Dedifferentiated amniotic fluid mesenchymal stem cell (primary cell): ENCODE measurements at regions not wholly inside any gene's neighbourhood (a gene's known extent, or its start where the extent isn't known, plus 50 kb on each side); places are given as distances from the start of the nearest gene placed in this dataset.

Experiments used
- DNase-seq: peaks from one replicate; pipeline ENCODE4 v3.0.0-alpha.2; 2016; ENCODE audit errors: extremely low spot score

DNA sequence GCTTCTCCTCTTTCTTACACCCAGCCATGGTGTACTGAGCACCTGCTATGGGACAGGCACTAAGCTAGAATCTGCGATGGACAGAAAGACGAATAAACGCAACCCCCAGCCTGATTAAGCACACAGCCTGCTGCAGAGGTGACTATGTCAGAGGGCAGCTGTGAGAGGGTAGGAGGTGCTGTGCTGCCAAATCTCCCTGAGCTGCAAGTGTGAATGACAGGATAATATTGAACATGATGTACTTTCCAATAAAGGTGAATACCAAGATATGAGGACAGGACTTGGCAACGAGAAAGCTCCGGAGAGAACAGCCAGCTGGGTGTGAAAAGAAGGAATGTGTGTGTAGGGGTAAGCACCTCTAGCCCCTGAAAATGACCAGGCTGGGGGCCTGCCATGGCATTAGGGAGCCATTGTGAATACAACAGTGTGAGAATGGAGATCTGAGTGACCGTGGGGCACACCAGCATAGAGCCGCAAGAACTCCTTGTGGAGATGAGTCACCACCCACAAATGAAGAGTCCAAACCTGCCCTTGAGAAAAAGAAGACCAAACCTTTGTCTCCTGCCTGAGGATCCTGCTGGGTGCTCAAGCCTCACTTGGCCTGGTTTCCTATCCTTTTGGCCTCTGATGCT is 83.0 kb upstream of the ATF3 start:
- DNase-seq = no peak

DNA sequence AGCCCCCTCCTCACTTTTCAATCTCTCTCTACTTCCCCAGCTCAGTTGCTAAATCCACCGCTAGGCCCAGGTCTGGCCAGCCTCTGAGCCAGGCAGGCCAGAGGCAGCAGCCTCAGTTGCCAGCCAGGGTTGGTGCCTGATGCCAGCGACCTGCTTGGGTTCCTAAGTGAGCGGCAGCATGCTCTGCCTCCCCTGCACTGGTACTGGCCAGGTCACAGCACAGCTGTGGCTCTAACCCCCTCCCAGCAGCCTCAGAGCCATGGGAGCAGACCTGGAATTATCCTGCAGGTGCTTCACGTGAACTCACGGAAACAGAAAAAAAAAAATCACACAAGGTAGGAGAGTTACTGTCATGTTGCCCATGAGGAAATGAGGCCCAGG is 82.5 kb upstream of the ATF3 start:
- no peak for DNase-seq

DNA sequence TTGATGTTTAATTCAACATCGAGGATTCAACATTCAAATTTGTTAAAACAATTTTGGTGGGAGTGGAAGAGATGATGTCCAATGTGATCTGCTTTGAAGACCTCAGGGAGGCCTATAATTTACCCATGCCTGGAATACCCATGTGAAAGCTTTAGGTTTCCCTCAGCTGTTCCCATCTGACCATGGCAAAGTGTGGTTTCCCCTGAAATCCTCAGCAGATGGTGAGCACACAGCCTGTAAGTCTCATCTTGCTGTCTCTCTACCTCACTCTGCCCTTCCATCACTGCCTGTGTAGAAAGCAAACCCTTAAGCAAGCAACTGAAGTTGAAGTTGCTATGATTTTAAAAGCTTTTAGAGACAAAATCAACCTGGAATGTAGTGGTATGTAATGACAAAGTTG is 80.1 kb upstream of the ATF3 start:
- no peak for DNase-seq

DNA sequence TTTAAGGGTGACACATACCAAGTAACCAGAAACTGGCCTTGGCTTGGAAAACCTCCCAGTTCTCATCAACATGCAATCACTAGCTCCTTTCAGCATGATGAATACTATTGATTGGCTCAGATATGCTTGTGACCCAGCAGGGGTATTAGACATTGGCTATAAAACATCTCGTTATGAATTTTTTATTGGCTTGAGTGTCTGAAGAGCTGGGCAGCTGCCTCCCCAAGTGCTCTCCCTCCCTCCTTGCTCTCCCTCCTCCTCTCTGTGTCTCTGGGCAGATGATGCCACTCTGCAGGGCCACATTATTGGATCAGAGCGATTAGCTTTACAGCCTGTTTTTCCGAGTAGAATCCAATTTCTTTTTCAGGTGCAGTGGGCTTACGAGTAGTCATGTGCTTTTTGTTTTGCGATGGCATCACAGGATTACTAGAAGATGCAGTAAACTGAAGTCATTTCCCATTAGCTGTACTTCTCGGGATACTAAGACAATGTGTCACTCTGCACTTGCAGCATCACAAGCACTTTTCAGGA is 79.3 kb upstream of the ATF3 start:
- peak; percentile 54 for DNase-seq

DNA sequence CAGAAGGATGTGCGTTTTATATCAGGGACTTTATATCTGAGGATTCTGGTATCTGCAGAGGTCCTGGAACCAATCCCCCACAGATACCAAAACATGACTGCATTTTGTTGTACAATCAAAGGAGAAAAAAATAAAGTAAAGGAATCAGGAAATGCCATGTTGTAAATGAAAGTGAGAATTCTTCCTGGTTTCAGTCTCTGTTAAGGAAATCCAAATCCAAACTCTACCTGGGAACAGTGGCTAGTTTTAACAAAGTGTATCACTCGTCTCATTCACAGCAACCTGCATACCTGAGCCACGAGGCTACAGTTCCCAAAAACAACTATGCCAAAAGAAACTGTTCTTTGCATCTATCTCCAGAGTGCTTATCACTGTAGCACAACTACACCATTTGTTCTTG is 77.3 kb upstream of the ATF3 start:
- DNase-seq = no peak

DNA sequence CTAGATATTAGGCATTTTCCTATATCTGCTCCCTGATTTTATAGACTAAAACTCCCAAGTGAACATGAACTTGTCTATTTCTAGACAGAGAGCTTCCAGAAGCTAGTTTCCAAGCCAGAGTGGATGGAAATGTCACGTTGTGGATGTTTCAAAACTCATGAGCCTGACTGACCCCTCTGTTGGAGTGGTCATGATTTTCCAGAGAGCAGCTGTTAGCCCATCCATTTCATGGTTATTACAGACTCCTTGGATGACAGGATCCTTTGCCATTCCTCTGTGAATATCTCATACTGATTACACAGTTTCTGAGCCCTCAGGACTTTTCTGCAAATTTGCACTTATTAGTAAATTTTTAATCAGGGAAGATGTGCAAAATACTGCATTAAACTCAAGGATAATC is 76.8 kb upstream of the ATF3 start:
- DNase-seq = no peak

DNA sequence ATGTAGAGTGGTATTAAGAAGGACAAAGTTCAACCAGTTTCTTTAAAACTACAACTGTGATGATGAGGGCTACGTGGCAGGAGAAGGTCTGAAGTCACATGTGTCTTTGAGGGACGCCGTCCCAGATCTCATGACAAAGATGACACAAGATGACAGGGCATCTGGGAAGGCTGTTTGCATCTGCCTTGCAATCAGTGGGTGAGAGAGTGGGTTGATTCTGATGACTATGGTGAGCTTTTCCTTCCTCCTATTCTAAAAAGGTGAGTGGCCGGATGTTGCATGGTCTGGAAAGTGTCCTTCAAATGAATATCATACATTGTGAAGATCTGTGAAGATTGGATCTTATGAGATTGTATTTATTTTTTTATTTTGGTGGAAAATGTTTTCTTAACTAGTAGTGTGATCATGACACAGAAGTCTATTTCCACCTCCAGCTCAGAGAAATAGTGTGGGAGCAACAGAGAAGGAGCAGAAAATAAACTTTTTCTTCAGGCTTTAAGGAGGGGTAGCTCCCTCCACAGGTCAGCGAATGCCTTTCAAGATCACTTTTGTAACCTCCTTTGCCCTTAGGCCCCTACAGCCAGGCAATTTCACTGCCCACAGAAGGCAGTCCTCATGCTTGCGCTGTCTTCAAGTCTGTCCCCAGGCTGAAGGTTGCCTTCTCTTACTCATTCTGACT is 76.0 kb upstream of the ATF3 start:
- no peak for DNase-seq

DNA sequence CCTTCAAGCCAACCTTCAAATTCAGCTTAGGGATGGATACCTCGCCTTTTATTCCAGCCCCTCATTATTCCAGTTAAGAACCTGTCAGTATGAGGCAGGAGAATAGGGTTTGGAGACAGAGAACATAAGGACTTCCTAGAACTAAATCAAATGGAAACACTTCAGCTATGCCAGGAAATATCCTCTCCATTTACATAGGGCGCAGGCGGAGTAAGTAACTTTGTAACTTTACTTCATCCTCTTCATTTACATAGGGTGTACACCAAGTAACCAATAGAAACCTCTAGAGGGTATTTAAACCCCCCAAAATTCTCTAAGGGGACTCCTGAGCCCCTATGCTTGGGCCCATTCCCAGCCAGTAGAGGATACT is 75.4 kb upstream of the ATF3 start:
- no peak for DNase-seq

DNA sequence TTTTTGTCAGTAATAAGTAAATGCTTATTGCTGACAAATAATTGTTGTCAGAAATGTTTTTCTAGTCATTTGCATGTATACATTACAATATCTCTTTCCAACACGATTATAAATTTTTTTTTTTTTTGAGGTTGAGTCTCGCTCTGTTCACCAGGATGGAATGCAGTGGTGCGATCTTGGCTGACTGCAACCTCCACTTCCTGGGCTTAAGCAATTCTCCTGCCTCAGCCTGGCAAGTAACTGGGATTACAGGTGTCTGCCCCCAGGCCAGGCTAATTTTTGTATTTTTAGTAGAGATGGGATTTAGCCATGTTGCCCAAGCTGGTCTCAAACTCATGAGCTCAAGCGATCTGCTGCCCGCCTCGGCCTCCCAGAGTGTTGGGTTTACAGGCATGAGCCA is 72.0 kb upstream of the ATF3 start:
- no peak for DNase-seq

DNA sequence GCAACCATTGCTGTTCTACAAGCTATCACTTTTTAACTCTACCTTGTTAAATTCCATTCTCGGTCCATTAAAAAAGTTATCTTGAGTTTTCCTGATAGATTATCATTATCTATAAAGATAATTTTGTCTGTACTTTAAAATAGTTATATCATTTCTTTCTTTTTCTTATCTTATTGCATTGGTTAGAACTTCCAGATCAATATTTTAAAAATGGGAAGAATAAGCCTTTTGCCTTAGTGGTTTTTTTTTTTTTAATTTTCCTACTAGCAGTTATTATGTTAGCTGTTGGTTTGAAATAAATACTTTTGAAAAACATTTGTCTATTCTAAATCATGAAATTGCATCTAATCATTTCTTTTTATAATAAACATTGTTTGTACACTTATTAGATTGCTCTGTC is 71.0 kb upstream of the ATF3 start:
- no peak for DNase-seq

DNA sequence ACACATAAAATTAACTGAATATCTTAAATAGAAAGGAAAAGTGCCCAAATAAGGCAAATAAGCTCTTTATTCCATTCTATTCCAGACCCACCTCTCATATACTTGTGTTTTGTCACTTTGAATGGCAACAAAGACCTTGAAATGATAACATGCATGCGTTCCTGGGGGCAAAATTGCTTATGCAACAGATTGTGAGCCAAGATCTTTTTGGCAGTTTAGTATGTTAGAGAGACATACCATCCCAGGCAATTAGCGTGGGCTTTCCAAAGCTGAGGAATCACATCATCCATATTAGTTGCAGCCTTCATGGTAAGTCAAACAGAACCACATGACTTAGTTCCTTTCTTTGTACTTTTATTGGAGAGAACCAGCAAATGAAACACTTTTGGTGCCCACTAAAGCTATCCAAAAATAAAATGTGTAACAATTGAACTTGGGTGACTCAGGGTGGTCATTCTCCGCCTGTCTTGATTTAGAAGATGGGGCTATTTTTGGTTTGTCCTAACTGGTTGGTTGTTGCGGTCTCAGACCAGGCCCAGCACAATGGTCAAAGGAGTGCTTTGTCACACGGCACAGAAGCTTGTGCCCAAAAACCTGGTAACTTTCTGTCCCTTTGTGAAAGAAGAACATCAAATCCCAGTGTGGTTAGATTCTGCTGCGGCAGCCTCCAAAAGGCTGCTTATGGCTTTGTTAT is 68.7 kb upstream of the ATF3 start:
- no peak for DNase-seq

DNA sequence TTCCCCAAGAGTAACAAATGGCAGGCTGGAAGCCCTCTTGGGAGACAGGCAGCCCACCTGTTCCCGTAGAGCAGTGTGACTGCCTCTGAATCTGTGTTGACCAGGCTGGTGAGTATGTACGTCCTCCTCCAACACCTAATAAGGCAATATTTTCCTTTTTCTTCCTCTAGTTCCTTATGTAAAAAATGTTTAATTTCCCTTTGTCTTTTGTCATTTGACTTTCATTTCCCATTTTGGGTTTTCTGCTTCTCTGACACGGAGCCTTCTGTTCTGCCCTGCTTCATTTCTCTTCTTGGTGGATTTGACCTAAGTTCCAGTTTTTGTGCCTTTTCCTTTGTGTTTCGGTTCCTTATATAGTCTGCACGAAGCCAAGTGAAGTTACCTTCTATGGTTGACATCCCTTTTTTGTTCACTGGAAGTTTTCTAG is 65.8 kb upstream of the ATF3 start:
- no peak for DNase-seq

DNA sequence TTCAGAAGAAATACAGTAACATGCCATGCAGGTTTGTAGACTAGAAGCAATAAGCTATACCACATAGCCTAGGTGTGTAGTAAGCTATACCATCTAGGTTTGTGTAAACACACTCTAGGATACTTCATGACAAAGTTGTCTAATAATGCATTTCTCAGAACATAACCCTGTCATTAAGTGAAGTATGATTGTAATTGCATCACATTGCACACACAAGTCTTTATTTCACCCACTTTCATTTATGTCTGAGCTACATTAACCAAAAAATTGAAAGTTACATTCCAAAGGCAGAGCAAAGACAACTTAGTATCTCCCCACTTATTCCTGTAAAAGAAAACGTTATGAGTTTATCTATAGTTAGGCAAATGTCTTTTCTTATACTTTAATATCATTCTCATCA is 64.5 kb upstream of the ATF3 start:
- no peak for DNase-seq

DNA sequence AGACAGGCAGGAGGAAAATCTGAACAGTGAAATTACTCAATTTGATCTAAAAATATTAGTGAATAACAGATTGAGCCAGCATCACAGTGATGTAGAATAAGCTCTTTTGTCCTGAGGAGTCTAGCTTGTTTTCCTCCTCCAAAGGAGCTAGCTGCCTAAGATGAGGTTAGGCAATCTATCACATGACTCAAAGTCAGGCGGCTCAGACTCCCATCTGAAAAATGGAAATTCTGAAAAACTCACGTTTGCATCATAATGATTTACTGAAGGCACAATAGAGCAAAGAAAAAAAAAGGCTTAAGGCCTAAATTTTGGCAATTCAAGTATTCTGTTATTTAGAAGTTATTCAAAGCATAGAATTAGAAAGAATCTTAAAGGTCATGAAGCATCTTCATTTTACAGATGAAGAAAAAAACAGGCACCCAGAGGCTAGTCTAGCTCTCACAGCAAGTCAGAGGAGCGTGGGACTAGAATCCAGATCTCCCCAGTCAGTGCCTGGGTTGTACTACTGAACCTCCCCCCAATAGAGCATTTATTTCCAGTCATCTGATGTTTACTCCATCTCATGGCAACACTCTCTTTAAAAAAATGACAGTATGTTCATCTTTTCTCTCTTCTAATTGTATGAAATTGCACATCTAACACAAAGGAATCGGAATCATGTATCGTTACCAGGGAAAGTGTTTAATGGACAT is 62.5 kb upstream of the ATF3 start:
- peak; percentile 37 for DNase-seq

DNA sequence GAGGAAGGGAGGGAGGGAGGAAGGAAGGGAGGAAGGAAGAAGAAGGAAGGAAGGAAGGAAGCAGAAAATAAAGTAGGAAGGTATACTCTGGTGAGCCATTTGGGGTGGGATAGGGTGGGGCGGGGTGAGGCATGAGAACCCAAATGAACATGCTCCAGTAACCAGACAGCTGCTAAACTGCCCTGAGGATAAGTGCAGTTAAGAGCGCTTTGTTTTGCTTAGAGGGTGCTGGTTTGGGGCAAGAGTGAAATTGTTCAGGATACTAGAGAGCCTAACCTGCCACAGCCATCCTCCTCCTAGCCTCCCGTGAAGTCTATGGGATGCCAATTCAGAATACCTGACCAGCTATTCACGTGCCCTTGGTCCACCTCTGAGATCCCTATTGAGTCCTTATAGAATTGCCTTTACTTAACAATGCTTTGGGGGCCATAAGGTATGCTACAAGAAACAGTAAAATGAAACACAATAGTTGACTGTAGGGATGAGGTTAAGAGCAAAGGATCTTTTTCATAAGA is 59.0 kb upstream of the ATF3 start:
- no peak for DNase-seq

DNA sequence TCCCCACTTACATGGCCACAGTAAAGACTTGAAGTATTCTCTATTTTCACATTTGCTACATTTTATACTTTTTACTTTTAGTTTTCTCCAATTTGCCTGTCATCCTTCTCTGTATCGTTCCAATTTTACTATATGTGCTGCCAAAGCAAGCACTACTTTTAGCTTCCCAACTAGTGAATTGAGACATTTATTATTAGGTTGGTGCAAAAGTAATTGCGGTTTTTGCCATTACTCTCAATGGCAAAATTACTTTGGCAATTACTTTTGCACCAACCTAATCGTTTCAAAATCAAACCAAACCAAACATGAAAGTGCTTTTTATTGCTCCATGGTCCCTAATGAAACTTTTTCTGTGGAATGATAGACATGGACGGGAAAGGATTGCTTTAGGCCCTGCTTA is 56.6 kb upstream of the ATF3 start:
- no peak for DNase-seq

DNA sequence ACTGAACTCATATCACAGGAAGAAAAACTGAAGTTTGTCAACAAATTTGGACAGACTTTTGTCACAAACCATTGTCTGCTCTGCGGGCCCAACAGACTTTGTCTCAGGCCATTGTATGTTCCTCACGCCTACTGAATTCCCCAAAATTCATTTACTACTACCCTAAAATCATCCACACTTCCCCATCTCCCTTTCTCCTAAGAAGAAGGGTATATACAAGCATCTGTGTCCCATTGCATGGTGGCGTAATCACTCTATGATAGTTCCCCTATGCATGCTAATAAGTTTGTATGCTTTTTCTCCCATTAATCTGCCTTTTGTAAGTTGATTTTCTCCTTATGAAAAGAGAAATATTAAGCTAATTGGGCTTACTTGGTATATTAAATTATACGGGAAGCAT is 54.9 kb upstream of the ATF3 start:
- DNase-seq = no peak

DNA sequence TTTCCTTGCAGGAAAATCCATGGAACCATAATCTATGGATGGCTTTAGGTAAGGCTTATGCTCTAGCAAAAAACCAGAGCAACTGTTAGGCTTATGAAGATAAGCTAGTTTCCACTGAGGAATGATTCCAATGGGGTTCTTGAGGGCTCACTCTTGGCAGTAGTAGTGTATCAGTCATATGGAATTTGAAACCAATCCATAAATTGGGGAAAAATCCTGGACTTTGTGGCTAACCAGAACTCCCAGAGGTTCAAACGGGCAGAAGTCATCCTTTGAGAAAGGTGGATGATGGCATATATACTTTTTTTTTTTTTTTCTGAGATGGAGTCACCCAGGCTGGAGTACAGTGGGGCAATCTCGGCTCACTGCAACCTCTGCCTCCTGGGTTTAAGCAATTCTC is 54.2 kb upstream of the ATF3 start:
- DNase-seq = no peak

DNA sequence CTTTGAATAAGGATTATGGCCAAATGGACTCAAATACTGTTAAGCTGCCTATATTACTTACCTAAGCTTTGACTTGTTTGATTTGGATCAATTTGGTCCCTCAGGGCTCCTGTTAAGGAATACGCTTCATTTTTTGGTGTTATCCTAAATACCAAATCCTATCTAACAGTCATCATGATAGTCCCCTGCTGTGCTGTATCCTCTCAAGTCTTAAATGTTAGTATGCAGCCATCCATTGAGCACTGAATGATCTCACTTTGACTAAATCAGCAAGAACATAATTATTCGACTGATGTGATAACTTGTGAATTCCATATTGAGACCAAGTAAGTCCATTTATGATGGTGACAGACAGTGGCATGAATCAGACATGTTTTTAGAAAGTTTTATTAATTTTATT is 53.1 kb upstream of the ATF3 start:
- no peak for DNase-seq

DNA sequence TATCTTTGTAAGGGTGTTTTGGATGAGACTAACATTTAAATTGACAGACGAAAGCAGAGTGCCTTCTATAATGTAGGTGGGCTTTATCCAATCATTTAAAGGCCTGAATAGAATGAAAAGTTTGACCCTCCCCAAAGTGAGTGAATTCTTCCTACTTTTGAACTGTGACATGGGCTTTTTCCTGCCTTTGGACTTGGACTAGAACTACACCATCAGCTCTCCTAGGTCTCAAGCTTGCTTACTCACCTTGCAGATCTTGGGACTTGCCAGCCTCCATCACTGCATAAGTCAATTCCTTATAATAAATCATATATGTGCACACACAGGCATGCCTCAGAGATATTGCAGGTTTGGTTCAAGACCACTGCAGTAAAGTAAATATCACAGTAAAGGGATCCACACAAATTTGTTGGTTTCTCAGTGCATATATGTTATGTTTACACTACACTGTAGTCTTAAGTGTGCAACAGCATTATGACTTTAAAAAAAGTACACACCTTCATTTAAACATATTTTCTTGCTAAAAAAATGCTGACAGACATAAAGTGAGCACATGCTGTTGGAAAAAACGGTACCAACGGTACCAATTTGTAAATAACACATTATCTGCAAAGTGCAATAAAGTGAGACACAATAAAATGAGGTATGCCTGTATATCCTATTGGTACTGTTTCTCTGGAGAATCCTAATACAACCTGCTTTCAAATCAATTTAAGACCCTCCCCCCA is 51.6 kb upstream of the ATF3 start:
- no peak for DNase-seq
